ENCODE measurements at regions not wholly inside any gene's neighbourhood (a gene's known extent, or its start where the extent isn't known, plus 50 kb on each side); places are given as distances from the start of the nearest gene placed in this dataset.

DNA sequence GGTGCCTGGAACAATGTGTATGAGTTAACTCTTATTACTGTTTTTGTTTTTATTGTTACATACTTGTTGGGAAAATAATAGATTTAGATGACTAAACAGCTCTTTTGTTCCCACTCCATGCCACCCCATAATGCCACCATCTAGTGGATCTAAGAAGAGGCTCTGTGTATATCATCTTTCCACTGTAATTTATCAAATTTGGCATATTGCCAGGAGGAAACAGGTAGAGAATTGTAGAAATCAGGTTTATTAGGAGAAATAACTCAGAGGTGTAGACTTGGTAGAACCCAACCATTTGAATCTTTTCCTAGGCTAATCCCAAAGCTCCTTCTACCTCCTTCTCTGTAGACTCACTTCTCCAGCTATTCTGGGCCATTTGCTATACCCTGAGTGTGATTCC lies 150.6 kb downstream of the GATB start:
- DNase-seq (ENCODE audit: low read depth) = no peak

DNA sequence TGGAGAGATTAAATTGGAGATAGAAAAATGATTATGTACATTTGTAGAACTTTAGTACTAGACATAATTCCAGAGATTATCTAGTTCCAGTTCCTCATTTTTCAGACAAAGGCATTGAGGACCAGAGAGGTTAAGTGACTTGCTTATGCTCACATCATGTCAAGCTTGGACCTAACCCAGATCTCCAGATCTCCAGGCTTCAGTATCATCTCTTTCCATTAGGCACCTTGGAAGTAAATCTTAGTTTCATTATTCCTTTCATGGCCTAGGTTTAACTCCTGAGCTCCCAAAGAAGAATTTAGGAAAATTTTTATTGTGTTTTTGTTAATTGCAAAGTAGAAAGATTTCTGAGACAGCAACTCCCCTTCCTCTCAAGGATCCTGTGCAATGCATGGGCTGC lies 148.8 kb downstream of the GATB start:
- no peak for DNase-seq (ENCODE audit: low read depth)

DNA sequence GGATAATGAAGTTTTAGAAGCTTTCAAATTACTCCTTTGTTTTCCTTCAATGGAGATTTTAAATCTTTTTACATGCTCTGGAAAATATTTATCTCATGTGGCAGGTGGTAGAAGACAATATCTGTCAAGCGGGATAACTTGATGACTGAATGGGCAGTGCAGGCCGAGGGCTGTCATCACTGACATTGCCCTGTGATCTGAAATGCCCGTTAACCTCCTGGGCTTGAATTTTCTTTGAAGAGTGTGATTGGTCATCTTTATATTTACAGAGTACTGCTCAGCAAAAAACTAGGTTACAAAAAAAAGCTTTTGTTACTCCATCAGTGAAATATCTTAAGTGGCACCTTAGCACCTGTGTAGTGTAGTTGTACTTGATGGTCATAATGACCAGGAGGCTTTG lies 147.5 kb downstream of the GATB start:
- DNase-seq (ENCODE audit: low read depth) = no peak

DNA sequence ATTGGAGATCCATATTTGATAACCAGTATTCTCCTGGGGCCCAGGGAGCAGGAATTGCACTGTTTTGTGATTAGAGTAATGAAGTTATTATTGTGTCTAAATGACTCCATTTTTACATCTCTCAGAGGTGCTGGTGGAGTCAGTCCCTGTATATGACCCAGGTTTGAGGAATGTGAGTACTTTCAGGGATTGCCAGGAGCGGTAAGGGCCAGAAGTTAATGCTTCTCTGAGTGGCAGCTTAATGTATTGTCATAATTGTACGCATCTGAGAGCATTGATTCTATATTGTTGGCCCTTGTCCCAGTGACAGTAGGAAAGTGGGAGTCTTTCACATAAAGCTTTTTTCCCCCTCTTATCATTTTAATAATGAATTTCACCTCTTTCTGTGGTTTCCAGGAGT lies 146.2 kb downstream of the GATB start:
- no peak for DNase-seq (ENCODE audit: low read depth)

DNA sequence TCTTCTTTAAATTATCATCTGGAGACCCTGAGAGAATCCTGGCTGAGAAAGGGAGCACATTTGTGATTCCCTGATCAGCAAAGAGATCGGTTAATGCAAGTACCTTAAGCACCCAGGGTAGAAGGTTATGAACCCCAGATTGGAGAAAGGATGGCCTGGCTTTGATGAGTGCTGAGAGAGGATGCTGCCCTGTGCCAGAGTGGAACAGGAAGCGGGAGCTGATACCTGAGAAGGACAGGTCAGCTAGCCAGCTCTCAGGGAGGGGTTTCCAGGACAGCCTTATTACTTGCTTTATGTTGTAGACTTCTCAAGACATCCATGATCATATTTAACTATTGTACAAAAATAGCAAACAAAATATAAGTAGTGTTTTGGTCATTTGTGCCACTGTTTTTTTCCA lies 141.9 kb downstream of the GATB start:
- DNase-seq (ENCODE audit: low read depth) = no peak

DNA sequence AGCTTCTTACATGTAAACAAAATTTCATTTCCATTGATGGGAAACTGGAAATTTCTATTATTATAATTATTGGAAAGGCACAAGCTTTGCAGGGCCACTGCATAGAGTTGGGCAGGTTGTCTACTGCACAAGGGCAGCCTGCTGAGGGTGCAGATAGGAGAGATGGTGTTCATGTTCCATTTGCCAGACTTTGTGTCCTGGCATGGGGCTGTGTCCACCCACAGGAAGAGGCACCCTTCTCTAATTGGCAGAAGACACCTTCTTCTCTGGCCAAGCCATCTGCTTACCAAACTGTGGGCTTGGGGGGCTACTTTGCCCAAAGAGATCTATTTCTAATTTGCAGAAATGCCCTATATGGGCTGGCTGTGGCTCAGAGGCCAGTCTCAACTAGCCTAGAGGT lies 140.7 kb downstream of the GATB start:
- DNase-seq (ENCODE audit: low read depth) = no peak
